ENCODE measurements at regions not wholly inside any gene's neighbourhood (a gene's known extent, or its start where the extent isn't known, plus 50 kb on each side); places are given as distances from the start of the nearest gene placed in this dataset.

GRCh38 chrX:45497290-45497689 is 296.6 kb upstream of the DIPK2B start:
- POLR2A ChIA-PET: no interaction called here
- in situ Hi-C loops (cut with HindIII; ENCODE audit: extremely low pct_ligation_motif_present, low pct_unique_long_range_greater_than_20kb): no loop called here

More at GRCh38 chrX:45497290-45497689, 296.6 kb upstream of the DIPK2B start:
- no peaks in the 10 kb centered on the region for H4K20me1 ChIP-seq (ENCODE audit: insufficient read depth, low read length)
- H3K9me3 ChIP-seq (ENCODE audit: low read length): no peaks in the 10 kb centered on the region
- intact Hi-C loops (cut with micrococcal nuclease; ENCODE audit: unreplicated experiment): no loop called here
- CTCF ChIA-PET (ENCODE audit: low intra/inter-chr PET ratio, low total read pairs): no interaction called here
- no peaks in the 10 kb centered on the region for H3K79me2 ChIP-seq (ENCODE audit: insufficient read depth, low read length)
- no peaks in the 10 kb centered on the region for H3K36me3 ChIP-seq (replicated peaks in 1 of 2; ENCODE audit: control insufficient read depth in 1 of 2, insufficient read depth in 2 of 2, low read length in 2 of 2)
- H3K4me1 ChIP-seq (ENCODE audit: insufficient read depth, low read length): peaks cover 5% of the 10 kb centered on the region
- ATAC-seq: no peak
- TF ChIP-seq ZNF713 (CRISPR knock-in tag; IDR thresholded peaks at IDR 0.05) (no peak), ZNF530 (CRISPR knock-in tag; IDR thresholded peaks at IDR 0.05; ENCODE audit: low read depth) (no peak), ATF3 (CRISPR knock-in tag; IDR thresholded peaks at IDR 0.05) (no peak), NRL (CRISPR knock-in tag; IDR thresholded peaks at IDR 0.05; ENCODE audit: borderline replicate concordance) (no peak), PRDM4 (CRISPR knock-in tag; IDR thresholded peaks at IDR 0.05; ENCODE audit: borderline replicate concordance) (no peak), ZNF17 (CRISPR knock-in tag; IDR thresholded peaks at IDR 0.05) (no peak), ETS1 (CRISPR knock-in tag; IDR thresholded peaks at IDR 0.05) (no peak), RARG (CRISPR knock-in tag; IDR thresholded peaks at IDR 0.05; ENCODE audit: low read depth) (no peak), TP53 (CRISPR knock-in tag; conservative IDR thresholded peaks at IDR 0.05) (no peak), CEBPG (CRISPR knock-in tag; IDR thresholded peaks at IDR 0.05) (no peak), ZBTB21 (CRISPR knock-in tag; IDR thresholded peaks at IDR 0.05) (no peak), PRMT3 (CRISPR knock-in tag; IDR thresholded peaks at IDR 0.05; ENCODE audit: borderline replicate concordance, low read depth) (no peak), NBN (conservative IDR thresholded peaks at IDR 0.05) (no peak)
- H3K4me3 ChIP-seq (replicated peaks in 1 of 3; ENCODE audit: insufficient read depth in 1 of 3, low read depth in 2 of 3, low read length in 3 of 3): no peak overlapping the region
- DNase-seq (ENCODE audit: low spot score): no peak
- H3K9ac ChIP-seq (ENCODE audit: insufficient read depth, low read depth, low read length): no peak overlapping the region
- no peaks in the 10 kb centered on the region for H3K27me3 ChIP-seq (ENCODE audit: control insufficient read depth in 1 of 2, insufficient read depth in 2 of 2, low read length in 2 of 2)
- H3K4me2 ChIP-seq (ENCODE audit: low read depth, low read length): no peak overlapping the region
- 0% methylated on average over 1 of the region's 3 CpGs for WGBS (ENCODE audit: low lambda C conversion rate)
- no peak overlapping the region for H3K27ac ChIP-seq (ENCODE audit: extremely low read length, insufficient read depth, low read length)
- FAIRE-seq: no peak
- no peak overlapping the region for H2AFZ ChIP-seq (ENCODE audit: low read length)
- no TSS peak for BruUV-seq (replicated peaks)
